Activated naive CD4-positive, alpha-beta T cell treated with anti-CD3 and anti-CD28 coated beads, Interleukin-2, amount 10 ng/mL, durations not matched to agents 7 days and 5 days (primary cell): ENCODE measurements at regions not wholly inside any gene's neighbourhood (a gene's known extent, or its start where the extent isn't known, plus 50 kb on each side); places are given as distances from the start of the nearest gene placed in this dataset.
"Not testable (repeated sequence)": the region's sequence is repeated elsewhere in the genome, so short reads cannot be mapped to it uniquely, and the experiment has no call there.

Experiments
- CTCF ChIA-PET: fragments of 350-600 bp; sonication (Branson Sonifier 250); formaldehyde crosslinking; loops from one replicate; lab custom pipeline; 2021; ENCODE audit warnings: antibody characterized with exemption; lab: Charles Lee
- DNase-seq: peaks from one replicate; pipeline ENCODE4 v3.0.0-alpha.2; 2020
- H3K27ac Mint-ChIP-seq: one replicate; pipeline ENCODE4 v1.8.0; 2021; ENCODE audit warnings: mild to moderate bottlenecking, moderate library complexity, mixed read lengths
- H3K27me3 Mint-ChIP-seq: one replicate; pipeline ENCODE4 v1.8.0; 2021; ENCODE audit warnings: mild to moderate bottlenecking, mixed read lengths
- H3K36me3 Mint-ChIP-seq: one replicate; pipeline ENCODE4 v1.8.0; 2021; ENCODE audit warnings: mixed read lengths
- H3K4me1 Mint-ChIP-seq: one replicate; pipeline ENCODE4 v1.8.0; 2021; ENCODE audit warnings: mixed read lengths
- H3K4me3 Mint-ChIP-seq: one replicate; pipeline ENCODE4 v1.8.0; 2021; ENCODE audit warnings: mild to moderate bottlenecking, moderate library complexity, mixed read lengths
- H3K9me3 Mint-ChIP-seq: one replicate; pipeline ENCODE4 v1.8.0; 2021; ENCODE audit warnings: mixed read lengths

DNA sequence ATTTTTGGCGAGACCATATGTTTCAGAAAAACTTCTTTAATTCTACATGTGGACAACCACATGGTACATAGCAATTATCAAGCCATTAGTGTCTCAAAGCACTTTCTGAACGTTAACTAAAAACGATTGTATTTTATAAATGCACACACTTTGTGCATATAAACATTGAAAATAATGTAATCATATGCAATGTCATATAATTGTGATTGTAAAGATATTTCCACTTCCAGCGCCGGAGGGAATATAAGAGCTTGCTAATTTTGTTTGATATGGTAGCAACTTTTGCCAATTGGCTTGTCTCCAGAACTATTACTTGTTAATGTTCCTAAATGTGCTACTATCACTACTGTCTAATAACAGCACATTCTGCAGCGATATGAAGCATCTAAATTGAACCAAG, 162.3 kb upstream of the SMIM31 start:
- no peaks in the 10 kb centered on the region for H3K4me1 Mint-ChIP-seq
- no peak overlapping the region for H3K4me3 Mint-ChIP-seq
- H3K9me3 Mint-ChIP-seq = peaks cover 8% of the 10 kb centered on the region
- H3K36me3 Mint-ChIP-seq = no peaks in the 10 kb centered on the region
- H3K27ac Mint-ChIP-seq = no peak overlapping the region
- CTCF ChIA-PET = no interaction called here
- DNase-seq = no peak
- no peaks in the 10 kb centered on the region for H3K27me3 Mint-ChIP-seq

DNA sequence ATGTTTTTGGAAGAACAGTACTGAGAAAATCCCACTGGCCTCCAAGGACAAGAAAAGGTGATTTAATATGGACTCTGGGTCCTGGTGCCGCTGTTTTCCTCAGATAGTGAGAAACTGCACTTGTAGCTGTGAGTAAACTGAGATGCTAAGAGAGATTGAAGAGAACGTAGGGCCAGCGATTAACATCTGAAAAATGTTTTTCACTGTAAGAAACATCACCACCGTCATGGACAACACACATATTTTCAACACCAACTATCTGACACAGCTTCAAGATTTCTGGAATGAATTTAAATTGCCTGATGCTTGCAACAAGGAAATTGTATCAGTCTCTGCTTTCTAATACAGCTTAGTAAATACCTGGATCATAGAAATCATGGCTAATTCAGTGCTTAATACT, 158.2 kb upstream of the SMIM31 start:
- CTCF ChIA-PET = no interaction called here
- H3K4me3 Mint-ChIP-seq = no peak overlapping the region
- no peaks in the 10 kb centered on the region for H3K27me3 Mint-ChIP-seq
- no peaks in the 10 kb centered on the region for H3K4me1 Mint-ChIP-seq
- no peaks in the 10 kb centered on the region for H3K36me3 Mint-ChIP-seq
- no peaks in the 10 kb centered on the region for H3K9me3 Mint-ChIP-seq
- no peak overlapping the region for H3K27ac Mint-ChIP-seq
- no peak for DNase-seq

DNA sequence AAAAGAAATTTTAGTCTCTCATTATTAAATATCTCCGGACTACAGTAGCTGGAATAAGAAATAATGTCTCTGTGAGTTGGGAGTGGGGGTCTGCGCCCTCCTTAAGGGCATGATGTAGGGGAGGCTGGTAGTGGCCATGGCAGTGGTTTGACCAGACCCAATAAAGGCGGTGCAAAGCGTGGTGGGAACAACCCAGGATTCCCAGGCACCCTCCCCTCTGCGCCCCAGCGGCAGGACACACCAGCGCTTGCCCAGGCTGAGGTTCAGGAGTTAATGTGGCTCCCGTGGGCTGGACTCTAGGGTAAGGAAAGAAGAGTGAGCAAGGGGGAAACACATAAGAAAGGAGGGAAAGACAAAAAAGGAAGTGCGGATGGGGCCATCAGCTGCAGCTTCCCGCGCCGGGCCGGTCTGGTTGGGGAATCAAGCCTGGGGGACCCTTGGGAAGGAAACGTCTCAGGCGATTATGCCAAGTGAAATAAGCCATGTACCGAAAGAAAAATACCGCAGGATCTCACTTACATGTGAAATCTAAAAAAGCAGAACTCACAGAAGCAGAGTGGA, 157.5 kb upstream of the SMIM31 start:
- CTCF ChIA-PET = no interaction called here

DNA sequence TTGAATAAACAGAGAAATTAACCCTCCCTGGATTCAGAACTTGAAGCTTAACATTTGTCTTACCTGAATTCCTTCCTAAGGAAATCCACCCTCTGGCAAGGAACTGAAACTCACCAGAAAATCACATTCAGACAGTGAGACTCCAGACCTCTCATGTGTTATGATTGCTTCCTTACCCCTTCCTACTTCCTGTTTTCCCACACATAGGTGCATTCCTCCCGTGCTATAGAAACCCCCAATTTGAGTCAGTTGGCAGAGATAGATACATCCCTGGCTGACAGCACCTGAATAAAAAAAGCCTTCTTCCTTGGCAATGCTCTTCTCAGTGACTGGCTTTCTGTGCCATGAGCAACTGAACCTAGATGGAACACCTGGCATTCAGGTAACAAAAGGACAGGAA, 157.0 kb upstream of the SMIM31 start:
- H3K36me3 Mint-ChIP-seq = no peaks in the 10 kb centered on the region
- no peak overlapping the region for H3K27ac Mint-ChIP-seq
- H3K27me3 Mint-ChIP-seq = no peaks in the 10 kb centered on the region

More for the DNA sequence above, 157.5 kb upstream of the SMIM31 start:
- Mint-ChIP-seq H3K36me3 (no peaks in the 10 kb centered on the region), H3K4me1 (no peaks in the 10 kb centered on the region), H3K27ac (no peak overlapping the region), H3K27me3 (no peaks in the 10 kb centered on the region), H3K4me3 (no peak overlapping the region), H3K9me3 (no peaks in the 10 kb centered on the region)
- no peak for DNase-seq

DNA sequence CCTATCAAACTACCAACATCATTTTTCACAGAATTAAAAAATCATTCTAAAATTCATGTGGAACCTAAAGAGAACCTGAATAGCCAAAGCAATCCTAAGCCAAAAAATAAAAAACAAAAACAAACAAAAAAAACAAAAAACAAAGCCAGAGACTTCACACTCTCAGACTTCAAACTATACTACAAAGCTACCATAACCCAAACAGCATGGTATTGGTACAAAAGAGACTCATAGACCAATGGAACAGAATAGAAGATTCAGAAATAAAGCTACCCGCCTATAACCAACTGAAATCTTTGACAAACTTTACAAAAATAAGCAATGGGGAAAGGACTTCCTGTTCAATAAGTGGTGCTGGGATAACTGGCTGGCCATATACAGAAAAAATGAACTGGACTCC, 152.3 kb upstream of the SMIM31 start:
- H3K27me3 Mint-ChIP-seq = no peaks in the 10 kb centered on the region
- no peak overlapping the region for H3K4me3 Mint-ChIP-seq
- CTCF ChIA-PET = no interaction called here
- H3K36me3 Mint-ChIP-seq = no peaks in the 10 kb centered on the region
- H3K27ac Mint-ChIP-seq = no peak overlapping the region
- no peaks in the 10 kb centered on the region for H3K4me1 Mint-ChIP-seq
- peaks cover 6% of the 10 kb centered on the region for H3K9me3 Mint-ChIP-seq
- DNase-seq = no peak

More for the DNA sequence above, 157.0 kb upstream of the SMIM31 start:
- H3K9me3 Mint-ChIP-seq = peaks cover 3% of the 10 kb centered on the region
- no peak overlapping the region for H3K4me3 Mint-ChIP-seq
- no peaks in the 10 kb centered on the region for H3K4me1 Mint-ChIP-seq
- CTCF ChIA-PET = no interaction called here
- no peak for DNase-seq

DNA sequence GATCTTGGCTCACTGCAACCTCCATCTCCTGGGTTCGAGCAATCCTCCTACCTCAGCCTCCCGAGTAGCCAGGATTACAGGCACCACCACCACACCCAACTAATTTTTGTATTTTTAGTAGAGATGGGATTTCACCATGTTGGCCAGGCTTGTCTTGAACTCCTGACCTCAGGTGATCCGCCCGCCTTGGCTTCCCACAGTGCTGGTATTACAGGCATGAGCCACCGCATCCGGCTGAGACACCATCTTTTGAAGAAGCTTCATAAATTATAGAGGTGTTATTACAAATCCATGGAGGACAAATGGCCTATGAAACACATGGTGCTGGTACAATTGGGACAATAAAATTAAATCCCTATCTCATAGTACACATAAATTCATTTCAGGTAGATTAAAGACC, 148.1 kb upstream of the SMIM31 start:
- CTCF ChIA-PET = interaction anchor here (0.9 kb wide), 1 partner anchor 11 kb away, joined by 3 read pairs; no protein-coding TSS in a partner anchor
- H3K27me3 Mint-ChIP-seq, H3K9me3 Mint-ChIP-seq: not testable (repeated sequence)

DNA sequence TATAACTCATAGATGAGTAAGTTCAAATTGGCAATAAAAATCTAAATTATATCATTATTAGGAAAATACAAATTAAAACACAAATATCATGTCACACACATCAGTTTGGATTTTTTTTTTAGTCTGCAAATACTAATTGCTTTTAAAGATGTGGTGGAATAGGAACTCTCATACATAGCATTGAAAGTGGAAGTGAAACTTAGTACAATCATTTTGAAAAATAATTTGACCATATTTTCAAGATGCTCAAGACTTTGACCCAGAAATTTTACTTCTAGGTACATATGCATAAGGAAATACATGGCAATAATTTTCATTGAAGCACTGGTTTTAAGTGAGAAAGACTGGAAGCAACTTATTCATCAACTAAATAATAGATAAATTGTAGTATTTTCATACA, 147.5 kb upstream of the SMIM31 start:
- no peaks in the 10 kb centered on the region for H3K4me1 Mint-ChIP-seq
- no peak overlapping the region for H3K4me3 Mint-ChIP-seq
- no peaks in the 10 kb centered on the region for H3K36me3 Mint-ChIP-seq
- H3K27ac Mint-ChIP-seq = no peak overlapping the region
- no peak for DNase-seq
- H3K9me3 Mint-ChIP-seq = peaks cover 6% of the 10 kb centered on the region
- no peaks in the 10 kb centered on the region for H3K27me3 Mint-ChIP-seq
- CTCF ChIA-PET = no interaction called here

More for the DNA sequence above, 148.1 kb upstream of the SMIM31 start:
- H3K4me3 Mint-ChIP-seq, H3K27ac Mint-ChIP-seq, H3K4me1 Mint-ChIP-seq, DNase-seq, H3K36me3 Mint-ChIP-seq: not testable (repeated sequence)

DNA sequence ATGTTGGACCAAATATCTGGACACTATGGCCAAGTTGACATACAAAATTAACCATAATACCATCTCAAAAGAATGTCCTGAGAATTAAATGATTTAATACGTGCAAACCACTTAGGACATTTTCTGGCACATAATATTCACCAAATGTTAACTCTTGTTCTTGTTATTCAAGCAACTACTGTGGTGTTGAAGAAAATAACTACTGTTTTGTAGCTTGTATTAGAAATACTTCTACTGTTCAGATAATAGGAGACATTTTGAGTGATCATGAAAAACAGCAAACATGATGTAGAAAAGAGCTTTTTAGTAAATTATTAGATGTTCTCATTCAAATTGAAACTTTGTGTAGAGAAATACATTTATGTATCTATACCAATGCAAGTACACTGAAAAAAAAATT, 140.7 kb upstream of the SMIM31 start:
- Mint-ChIP-seq H3K36me3 (no peaks in the 10 kb centered on the region), H3K9me3 (no peaks in the 10 kb centered on the region), H3K27me3 (no peaks in the 10 kb centered on the region), H3K4me3 (no peak overlapping the region), H3K4me1 (no peaks in the 10 kb centered on the region), H3K27ac (no peak overlapping the region)
- CTCF ChIA-PET = no interaction called here
- no peak for DNase-seq

DNA sequence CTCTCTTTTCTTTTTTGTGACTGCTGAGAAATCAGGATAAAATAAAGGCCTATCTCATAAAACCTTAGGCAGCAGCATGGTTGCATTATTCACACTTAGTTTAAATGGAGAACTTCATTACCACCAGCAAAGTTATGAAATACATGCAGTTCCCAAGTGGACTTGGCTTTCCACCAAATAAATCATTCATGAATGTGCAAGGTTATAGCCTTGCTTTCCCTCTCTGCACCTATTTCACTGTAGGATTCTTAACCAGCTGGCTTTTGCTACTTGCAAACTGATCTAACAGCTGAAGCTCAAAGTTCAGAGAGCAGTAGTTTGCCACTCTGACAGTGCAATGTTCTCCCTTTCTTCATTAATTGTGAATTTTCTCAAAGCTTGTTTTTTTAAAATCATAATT, 140.1 kb upstream of the SMIM31 start:
- DNase-seq = no peak
- CTCF ChIA-PET = no interaction called here
- H3K9me3 Mint-ChIP-seq = no peaks in the 10 kb centered on the region
- no peaks in the 10 kb centered on the region for H3K4me1 Mint-ChIP-seq
- no peak overlapping the region for H3K4me3 Mint-ChIP-seq
- H3K27ac Mint-ChIP-seq = no peak overlapping the region
- H3K36me3 Mint-ChIP-seq = no peaks in the 10 kb centered on the region
- no peaks in the 10 kb centered on the region for H3K27me3 Mint-ChIP-seq

DNA sequence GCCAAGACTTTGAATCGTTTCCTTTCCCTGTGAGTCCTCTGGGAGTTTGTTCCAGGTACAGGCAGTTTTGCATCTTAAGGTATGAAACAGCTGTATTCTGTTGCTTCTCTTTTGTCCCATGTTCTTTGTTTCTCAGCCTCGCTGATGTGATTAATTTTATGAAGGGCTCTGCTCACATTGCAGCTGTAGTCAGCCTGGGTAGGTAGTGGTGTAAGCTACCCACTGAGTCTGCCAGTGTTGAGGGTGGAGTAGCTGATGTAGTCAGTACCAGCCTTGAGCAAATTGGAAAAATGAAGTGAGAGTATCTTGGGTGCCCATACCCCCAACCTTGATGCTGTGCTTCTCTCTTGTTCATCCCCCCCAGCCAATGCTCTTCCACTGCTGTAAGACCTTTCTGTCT, 139.6 kb upstream of the SMIM31 start:
- DNase-seq = no peak
- CTCF ChIA-PET = no interaction called here
- H3K27me3 Mint-ChIP-seq = no peaks in the 10 kb centered on the region
- H3K9me3 Mint-ChIP-seq = no peaks in the 10 kb centered on the region
- no peaks in the 10 kb centered on the region for H3K4me1 Mint-ChIP-seq
- no peak overlapping the region for H3K4me3 Mint-ChIP-seq
- no peak overlapping the region for H3K27ac Mint-ChIP-seq
- no peaks in the 10 kb centered on the region for H3K36me3 Mint-ChIP-seq

DNA sequence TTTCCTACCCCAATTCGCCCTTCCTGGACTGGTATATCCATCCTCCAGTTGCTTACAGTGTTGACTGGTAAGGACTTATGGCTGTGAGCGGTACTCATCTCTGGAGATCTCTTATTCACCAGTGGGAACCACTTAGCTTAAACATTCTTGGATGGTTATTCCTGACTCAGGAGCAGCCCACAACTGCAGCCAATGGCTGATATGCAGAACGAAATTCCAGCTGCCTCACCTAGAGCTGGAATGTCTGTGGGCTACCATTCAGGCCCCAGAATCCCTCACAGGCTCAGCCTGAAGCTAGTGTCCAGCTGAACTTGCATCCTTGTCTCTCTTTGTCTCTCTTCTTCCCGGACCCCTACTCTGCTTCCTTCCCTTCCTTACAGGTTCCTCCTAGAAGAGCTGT, 138.9 kb upstream of the SMIM31 start:
- CTCF ChIA-PET = no interaction called here
- DNase-seq = no peak

DNA sequence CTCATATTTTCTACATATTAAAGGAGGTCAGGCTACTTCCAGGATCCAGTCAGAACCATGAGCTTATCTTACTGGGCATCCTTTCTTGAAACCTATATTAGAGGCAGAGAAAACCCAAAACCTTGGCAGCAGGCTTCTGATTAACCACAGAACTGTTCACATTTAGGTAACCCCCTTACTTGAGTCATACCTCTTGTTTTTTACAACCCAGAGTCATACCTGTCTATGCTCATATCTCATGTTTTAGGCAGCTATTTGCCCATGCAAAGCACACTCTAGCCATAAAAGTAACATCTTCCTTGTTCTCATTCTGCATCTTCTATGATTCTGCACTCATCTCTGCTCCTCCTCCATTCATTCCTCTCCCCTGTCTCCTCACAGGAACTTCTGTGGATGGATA, 138.0 kb upstream of the SMIM31 start:
- Mint-ChIP-seq H3K27ac (no peak overlapping the region), H3K36me3 (no peaks in the 10 kb centered on the region), H3K4me3 (no peak overlapping the region), H3K27me3 (no peaks in the 10 kb centered on the region), H3K4me1 (no peaks in the 10 kb centered on the region), H3K9me3 (no peaks in the 10 kb centered on the region)
- no peak for DNase-seq
- CTCF ChIA-PET = interaction anchor here (1.2 kb wide), 1 partner anchor 10 kb away, joined by 3 read pairs; no protein-coding TSS in a partner anchor

More for the DNA sequence above, 138.9 kb upstream of the SMIM31 start:
- Mint-ChIP-seq H3K4me3 (no peak overlapping the region), H3K9me3 (no peaks in the 10 kb centered on the region), H3K27me3 (no peaks in the 10 kb centered on the region), H3K4me1 (no peaks in the 10 kb centered on the region), H3K36me3 (no peaks in the 10 kb centered on the region), H3K27ac (no peak overlapping the region)

DNA sequence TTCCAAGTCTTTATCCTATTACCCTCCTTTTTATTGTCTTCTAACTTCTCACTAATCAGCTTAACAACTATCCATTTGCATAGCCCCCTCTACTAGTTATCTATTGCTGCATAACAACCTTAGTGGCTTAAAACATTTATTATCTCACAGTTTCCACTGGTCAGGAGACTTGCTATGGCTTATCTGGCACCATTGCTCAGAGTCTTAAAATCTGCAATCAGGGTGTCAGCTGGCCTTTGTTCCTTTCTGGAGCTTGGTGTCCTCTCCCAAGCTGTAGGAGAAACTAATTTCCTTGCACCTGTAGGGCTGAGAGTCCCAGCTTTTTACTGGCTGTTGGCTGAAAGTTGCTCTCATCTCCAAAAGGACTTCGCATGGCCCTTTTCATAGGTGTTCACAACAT, 137.0 kb upstream of the SMIM31 start:
- DNase-seq = no peak
- Mint-ChIP-seq H3K4me1 (no peaks in the 10 kb centered on the region), H3K36me3 (no peaks in the 10 kb centered on the region), H3K27ac (no peak overlapping the region), H3K9me3 (no peaks in the 10 kb centered on the region), H3K27me3 (no peaks in the 10 kb centered on the region), H3K4me3 (no peak overlapping the region)
- CTCF ChIA-PET = interaction anchor here (1.2 kb wide), 1 partner anchor 11 kb away, joined by 3 read pairs; no protein-coding TSS in a partner anchor

DNA sequence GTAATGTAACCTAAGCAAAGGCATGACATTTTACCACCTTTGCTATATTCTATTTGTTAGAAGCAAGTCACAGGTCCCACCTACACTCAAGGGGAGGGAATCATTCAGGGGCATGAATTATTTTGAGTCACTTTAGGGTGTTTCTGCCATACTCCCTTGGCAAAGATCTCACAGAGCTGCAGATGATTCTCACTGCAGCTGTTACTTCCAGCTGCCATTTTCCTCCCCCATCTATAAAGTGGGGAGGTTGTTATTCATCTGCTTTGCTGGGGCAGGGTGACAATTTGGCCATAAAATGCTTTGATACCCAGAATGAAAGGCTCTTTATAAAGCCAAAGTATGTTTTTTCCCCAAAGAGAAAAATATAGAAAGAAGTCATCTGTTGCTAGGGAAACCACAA, 136.5 kb upstream of the SMIM31 start:
- no peaks in the 10 kb centered on the region for H3K9me3 Mint-ChIP-seq
- H3K4me3 Mint-ChIP-seq = no peak overlapping the region
- DNase-seq = no peak
- no peaks in the 10 kb centered on the region for H3K27me3 Mint-ChIP-seq
- H3K4me1 Mint-ChIP-seq = no peaks in the 10 kb centered on the region
- H3K36me3 Mint-ChIP-seq = no peaks in the 10 kb centered on the region
- CTCF ChIA-PET = no interaction called here
- no peak overlapping the region for H3K27ac Mint-ChIP-seq

DNA sequence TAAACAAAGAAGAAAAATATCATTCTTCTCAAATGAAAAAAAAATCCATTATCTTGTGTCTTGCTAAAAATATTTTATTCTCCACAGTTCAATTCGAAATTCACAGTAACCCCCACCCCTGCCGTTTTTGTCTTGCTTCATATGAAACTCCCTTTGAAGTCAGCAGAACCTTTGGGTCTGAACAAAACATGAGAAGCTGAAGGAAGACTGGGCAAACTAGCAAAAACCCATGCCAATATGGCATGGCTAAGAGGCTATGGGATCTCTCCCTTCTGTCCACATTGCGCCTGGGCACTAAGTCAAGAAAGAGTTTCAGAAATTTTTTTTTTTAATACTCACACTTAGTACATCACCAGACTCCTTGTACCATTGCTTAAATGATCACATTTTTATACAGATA, 136.0 kb upstream of the SMIM31 start:
- CTCF ChIA-PET = no interaction called here
- no peak overlapping the region for H3K27ac Mint-ChIP-seq
- no peak for DNase-seq
- H3K27me3 Mint-ChIP-seq = no peaks in the 10 kb centered on the region
- no peaks in the 10 kb centered on the region for H3K4me1 Mint-ChIP-seq
- no peaks in the 10 kb centered on the region for H3K9me3 Mint-ChIP-seq
- no peak overlapping the region for H3K4me3 Mint-ChIP-seq
- no peaks in the 10 kb centered on the region for H3K36me3 Mint-ChIP-seq
